ENCODE measurements at regions not wholly inside any gene's neighbourhood (a gene's known extent, or its start where the extent isn't known, plus 50 kb on each side); places are given as distances from the start of the nearest gene placed in this dataset.

- no peak overlapping the region for H3K27ac ChIP-seq
- H3K9me3 ChIP-seq: peaks cover 0 to 8% of the 10 kb centered on the region in 2 donors
- no peaks in the 10 kb centered on the region for H3K4me1 ChIP-seq
- DNase-seq (ENCODE audit: low spot score): no peak
- H3K27me3 ChIP-seq: no peaks in the 10 kb centered on the region
- no peaks in the 10 kb centered on the region for H3K36me3 ChIP-seq
- TF ChIP-seq, protein P1, sequence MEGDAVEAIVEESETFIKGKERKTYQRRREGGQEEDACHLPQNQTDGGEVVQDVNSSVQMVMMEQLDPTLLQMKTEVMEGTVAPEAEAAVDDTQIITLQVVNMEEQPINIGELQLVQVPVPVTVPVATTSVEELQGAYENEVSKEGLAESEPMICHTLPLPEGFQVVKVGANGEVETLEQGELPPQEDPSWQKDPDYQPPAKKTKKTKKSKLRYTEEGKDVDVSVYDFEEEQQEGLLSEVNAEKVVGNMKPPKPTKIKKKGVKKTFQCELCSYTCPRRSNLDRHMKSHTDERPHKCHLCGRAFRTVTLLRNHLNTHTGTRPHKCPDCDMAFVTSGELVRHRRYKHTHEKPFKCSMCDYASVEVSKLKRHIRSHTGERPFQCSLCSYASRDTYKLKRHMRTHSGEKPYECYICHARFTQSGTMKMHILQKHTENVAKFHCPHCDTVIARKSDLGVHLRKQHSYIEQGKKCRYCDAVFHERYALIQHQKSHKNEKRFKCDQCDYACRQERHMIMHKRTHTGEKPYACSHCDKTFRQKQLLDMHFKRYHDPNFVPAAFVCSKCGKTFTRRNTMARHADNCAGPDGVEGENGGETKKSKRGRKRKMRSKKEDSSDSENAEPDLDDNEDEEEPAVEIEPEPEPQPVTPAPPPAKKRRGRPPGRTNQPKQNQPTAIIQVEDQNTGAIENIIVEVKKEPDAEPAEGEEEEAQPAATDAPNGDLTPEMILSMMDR (IDR thresholded peaks at IDR 0.05): no peak
- H3K4me3 ChIP-seq: no peak overlapping the region
Observed at GRCh38 chr13:57045826-57046546, 94.7 kb upstream of the PRR20A start.

DNA sequence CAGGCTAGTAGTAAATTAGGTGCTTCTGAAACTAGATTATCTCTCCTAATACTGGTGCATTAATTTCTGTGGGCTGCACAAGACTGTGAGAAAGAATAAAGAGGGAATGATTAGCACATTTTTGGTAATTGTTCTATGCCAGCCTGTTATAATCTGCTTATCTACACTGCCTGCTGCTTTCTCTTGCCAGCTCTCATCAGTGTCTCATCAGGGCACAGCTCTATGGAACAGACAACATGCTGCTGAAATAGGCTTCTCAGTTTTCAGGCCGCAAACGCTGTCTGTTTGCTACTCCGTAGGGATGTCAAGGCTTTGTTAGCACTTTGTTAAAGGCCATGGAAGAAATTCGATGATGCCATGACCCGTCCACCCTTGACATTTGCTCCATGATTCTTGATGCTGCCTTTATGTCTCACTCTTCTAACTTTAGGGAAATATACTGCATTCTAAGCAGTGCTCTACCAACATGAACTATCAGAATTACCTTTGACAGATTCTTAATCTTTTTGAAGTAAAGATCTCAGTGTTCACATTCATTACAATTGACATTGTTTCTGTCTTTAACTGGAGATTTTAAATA is 84.0 kb upstream of the PRR20A start:
- no peak overlapping the region for H3K27ac ChIP-seq
- no peak overlapping the region for H3K4me3 ChIP-seq
- H3K4me1 ChIP-seq: no peaks in the 10 kb centered on the region
- H3K9me3 ChIP-seq: no peaks in the 10 kb centered on the region
- DNase-seq (ENCODE audit: low spot score): no peak
- TF ChIP-seq, protein P1 (IDR thresholded peaks at IDR 0.05): no peak
- H3K36me3 ChIP-seq: no peaks in the 10 kb centered on the region
- H3K27me3 ChIP-seq: no peaks in the 10 kb centered on the region

DNA sequence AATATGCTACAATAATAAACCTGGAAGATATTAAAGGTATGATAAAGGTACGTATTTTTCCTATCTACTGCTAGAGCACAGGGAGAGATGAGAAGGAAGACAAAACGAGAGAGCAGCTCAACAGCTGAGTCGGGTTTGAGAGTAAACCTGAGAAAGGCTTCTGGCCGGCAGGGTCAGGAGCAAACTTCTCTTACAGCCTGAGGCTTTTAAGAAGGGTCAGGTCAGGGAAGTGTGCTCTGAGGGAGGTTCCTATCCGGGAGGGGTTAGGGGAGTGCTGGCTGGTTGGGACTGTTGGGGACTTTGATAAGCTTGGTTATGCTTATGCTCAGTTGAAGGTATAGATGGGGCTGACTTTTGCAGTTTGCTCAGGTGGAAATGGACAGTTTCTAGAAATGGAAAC is 77.7 kb upstream of the PRR20A start:
- Histone ChIP-seq H3K4me1 (no peaks in the 10 kb centered on the region), H3K36me3 (no peaks in the 10 kb centered on the region), H3K9me3 (no peaks in the 10 kb centered on the region), H3K27ac (no peak overlapping the region), H3K27me3 (no peaks in the 10 kb centered on the region), H3K4me3 (no peak overlapping the region)
- TF ChIP-seq, protein P1 (IDR thresholded peaks at IDR 0.05): no peak
- no peak for DNase-seq (ENCODE audit: low spot score)

- Histone ChIP-seq H3K36me3 (no peaks in the 10 kb centered on the region), H3K9me3 (no peaks in the 10 kb centered on the region), H3K4me1 (no peaks in the 10 kb centered on the region), H3K4me3 (no peak overlapping the region), H3K27ac (no peak overlapping the region), H3K27me3 (no peaks in the 10 kb centered on the region)
- TF ChIP-seq, protein P1 (IDR thresholded peaks at IDR 0.05): no peak
- no peak for DNase-seq (ENCODE audit: low spot score)
Observed at GRCh38 chr13:57073983-57074382, 66.7 kb upstream of the PRR20A start.

DNA sequence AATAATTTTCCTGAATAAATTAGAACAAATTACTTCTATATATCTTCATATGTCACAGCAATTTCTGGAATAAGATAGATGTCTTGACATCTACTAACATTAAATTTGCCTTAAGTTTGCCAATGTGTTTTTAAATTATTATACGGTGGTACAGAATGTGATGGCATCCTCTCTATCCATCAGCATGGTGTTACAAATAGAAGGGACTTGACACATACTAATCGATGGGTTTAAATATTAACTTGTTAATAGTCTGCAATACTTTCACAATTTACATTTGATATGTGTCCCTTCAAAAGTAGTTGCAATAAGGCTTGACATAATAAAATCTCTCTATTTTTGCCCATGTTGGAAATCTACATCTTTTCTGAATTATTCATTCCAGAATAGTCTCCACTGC is 65.1 kb upstream of the PRR20A start:
- peaks cover 0 to 4% of the 10 kb centered on the region in 2 donors for H3K9me3 ChIP-seq
- no peak overlapping the region for H3K4me3 ChIP-seq
- no peaks in the 10 kb centered on the region for H3K4me1 ChIP-seq
- no peak overlapping the region for H3K27ac ChIP-seq
- H3K27me3 ChIP-seq: no peaks in the 10 kb centered on the region
- no peak for DNase-seq (ENCODE audit: low spot score)
- H3K36me3 ChIP-seq: no peaks in the 10 kb centered on the region
- TF ChIP-seq, protein P1 (IDR thresholded peaks at IDR 0.05): no peak

Data from right atrium auricular region (tissue), 2 donors.